ENCODE measurements at regions not wholly inside any gene's neighbourhood (a gene's known extent, or its start where the extent isn't known, plus 50 kb on each side); places are given as distances from the start of the nearest gene placed in this dataset.

GRCh38 chr7:156207306-156207705 lies 395.0 kb upstream of the SHH start:
- Histone ChIP-seq H3K79me2 (replicated peaks; ENCODE audit: insufficient read depth) (no peaks in the 10 kb centered on the region), H3F3A (replicated peaks; ENCODE audit: low read depth) (no peaks in the 10 kb centered on the region), H3K4me2 (no peak overlapping the region), H3K4me1 (ENCODE audit: insufficient read depth) (no peaks in the 10 kb centered on the region), H3K36me3 (ENCODE audit: insufficient read depth) (no peaks in the 10 kb centered on the region; the same call in 1 of the 2 replicates), H3K27me3 (ENCODE audit: insufficient read depth) (no peaks in the 10 kb centered on the region), H3K9me2 (ENCODE audit: insufficient read depth) (no peaks in the 10 kb centered on the region), H2AFZ (no peak overlapping the region), H3K4me3 (no peak overlapping the region), H4K20me1 (replicated peaks; ENCODE audit: insufficient read depth) (no peaks in the 10 kb centered on the region), H3K27ac (ENCODE audit: low read depth) (no peak overlapping the region)
- Mint-ChIP-seq H3K36me3 (ENCODE audit: low read depth) (no peaks in the 10 kb centered on the region), H3K4me1 (no peaks in the 10 kb centered on the region), H3K27ac (no peak overlapping the region), H3K4me3 (no peak overlapping the region), H3K9me3 (no peaks in the 10 kb centered on the region; the same call in 2 of the 3 replicates), H3K27me3 (ENCODE audit: insufficient read depth, low read depth, poor library complexity) (peaks cover 2% of the 10 kb centered on the region)
- ATAC-seq (no peak), DNase-seq (ENCODE audit: low spot score) (no peak)
- TF ChIP-seq ZNF331 (CRISPR knock-in tag; IDR thresholded peaks at IDR 0.05; ENCODE audit: low read depth) (no peak), CREB1 (CRISPR knock-in tag; IDR thresholded peaks at IDR 0.05; ENCODE audit: low read depth) (no peak)

GRCh38 chr7:156206174-156206573 lies 393.9 kb upstream of the SHH start:
- H3K9me3 Mint-ChIP-seq: no peaks in the 10 kb centered on the region; the same call in 2 of the 3 replicates
- H3K79me2 ChIP-seq (replicated peaks; ENCODE audit: insufficient read depth): no peaks in the 10 kb centered on the region
- no peaks in the 10 kb centered on the region for H3F3A ChIP-seq (replicated peaks; ENCODE audit: low read depth)
- H2AFZ ChIP-seq: no peak overlapping the region
- no peaks in the 10 kb centered on the region for H3K4me1 Mint-ChIP-seq
- H3K27me3 Mint-ChIP-seq (ENCODE audit: insufficient read depth, low read depth, poor library complexity): peaks cover 8% of the 10 kb centered on the region
- no peak overlapping the region for H3K27ac ChIP-seq (ENCODE audit: low read depth)
- no peak overlapping the region for H3K27ac Mint-ChIP-seq
- H3K9me2 ChIP-seq (ENCODE audit: insufficient read depth): no peaks in the 10 kb centered on the region
- no peaks in the 10 kb centered on the region for H3K4me1 ChIP-seq (ENCODE audit: insufficient read depth)
- no peaks in the 10 kb centered on the region for H3K36me3 ChIP-seq (ENCODE audit: insufficient read depth)
- ATAC-seq (no peak), DNase-seq (ENCODE audit: low spot score) (no peak)
- no peaks in the 10 kb centered on the region for H4K20me1 ChIP-seq (replicated peaks; ENCODE audit: insufficient read depth)
- H3K4me2 ChIP-seq: no peak overlapping the region
- H3K27me3 ChIP-seq (ENCODE audit: insufficient read depth): no peaks in the 10 kb centered on the region
- no peak overlapping the region for H3K4me3 ChIP-seq
- H3K36me3 Mint-ChIP-seq (ENCODE audit: low read depth): no peaks in the 10 kb centered on the region
- no peak overlapping the region for H3K4me3 Mint-ChIP-seq
- TF ChIP-seq ZNF114 (CRISPR knock-in tag; IDR thresholded peaks at IDR 0.05): no peak
- no peak for TF ChIP-seq REST (IDR thresholded peaks at IDR 0.05; ENCODE audit: unreplicated experiment)
- no peak for TF ChIP-seq POLR2AphosphoS5 (IDR thresholded peaks at IDR 0.05; ENCODE audit: low read depth)
- TF ChIP-seq STAT1 (IDR thresholded peaks at IDR 0.05; ENCODE audit: unreplicated experiment): no peak
- TF ChIP-seq ZNF331 (CRISPR knock-in tag; IDR thresholded peaks at IDR 0.05; ENCODE audit: low read depth): no peak
- no peak for TF ChIP-seq EZH2 (IDR thresholded peaks at IDR 0.05; ENCODE audit: low read depth, unreplicated experiment)
- no peak for TF ChIP-seq ZNF462 (CRISPR knock-in tag; IDR thresholded peaks at IDR 0.05)
- no peak for TF ChIP-seq EZH2phosphoT487 (IDR thresholded peaks at IDR 0.05; ENCODE audit: unreplicated experiment)
- no peak for TF ChIP-seq CREB1 (CRISPR knock-in tag; IDR thresholded peaks at IDR 0.05; ENCODE audit: low read depth)
- no peak for TF ChIP-seq ETS1 (IDR thresholded peaks at IDR 0.05)
- no peak for TF ChIP-seq NANOG (IDR thresholded peaks at IDR 0.05; ENCODE audit: borderline replicate concordance)

Data from GM23338 (cell line).